Activated CD4-positive, alpha-beta T cell treated with anti-CD3 and anti-CD28 coated beads, Interleukin-2, amount 10 ng/mL, durations not matched to agents 24 days and 14 days (primary cell): ENCODE measurements at regions not wholly inside any gene's neighbourhood (a gene's known extent, or its start where the extent isn't known, plus 50 kb on each side); places are given as distances from the start of the nearest gene placed in this dataset.

Source experiments
- DNase-seq: peaks from one replicate; pipeline ENCODE4 v3.0.0; 2022
- H3K27ac Mint-ChIP-seq: one replicate; pipeline ENCODE4 v1.8.0; 2022; ENCODE audit warnings: mild to moderate bottlenecking, mixed read lengths
- H3K27me3 Mint-ChIP-seq: one replicate; pipeline ENCODE4 v1.8.0; 2022; ENCODE audit warnings: mixed read lengths
- H3K36me3 Mint-ChIP-seq: one replicate; pipeline ENCODE4 v1.8.0; 2022; ENCODE audit warnings: low read depth, mild to moderate bottlenecking, mixed read lengths
- H3K4me1 Mint-ChIP-seq: one replicate; pipeline ENCODE4 v1.8.0; 2021; ENCODE audit warnings: mixed read lengths
- H3K4me3 Mint-ChIP-seq: one replicate; pipeline ENCODE4 v1.8.0; 2022; ENCODE audit warnings: mild to moderate bottlenecking, moderate library complexity, mixed read lengths
- H3K9me3 Mint-ChIP-seq: one replicate; pipeline ENCODE4 v1.8.0; 2021; ENCODE audit warnings: mixed read lengths
- intact Hi-C: fragments of 100-400 bp; cut with micrococcal nuclease; formaldehyde crosslinking; loops from one replicate; pipeline ENCODE4 v1.15.1; 2023

GRCh38 chr1:70666381-70667140 lies 255.5 kb downstream of the CTH start:
- Mint-ChIP-seq H3K36me3 (no peaks in the 10 kb centered on the region), H3K4me1 (no peaks in the 10 kb centered on the region), H3K9me3 (no peaks in the 10 kb centered on the region), H3K27me3 (no peaks in the 10 kb centered on the region), H3K4me3 (no peak overlapping the region), H3K27ac (no peak overlapping the region)
- intact Hi-C loops: no loop called here
- no peak for DNase-seq

- Mint-ChIP-seq H3K36me3 (no peaks in the 10 kb centered on the region), H3K4me1 (no peaks in the 10 kb centered on the region), H3K9me3 (no peaks in the 10 kb centered on the region), H3K27ac (no peak overlapping the region), H3K4me3 (no peak overlapping the region), H3K27me3 (no peaks in the 10 kb centered on the region)
- DNase-seq: no peak
- intact Hi-C loops: no loop called here
Observed at GRCh38 chr1:70667494-70668170, 256.6 kb downstream of the CTH start.

- Mint-ChIP-seq H3K27me3 (no peaks in the 10 kb centered on the region), H3K27ac (no peak overlapping the region), H3K4me1 (peaks cover 2% of the 10 kb centered on the region), H3K4me3 (no peak overlapping the region), H3K9me3 (no peaks in the 10 kb centered on the region), H3K36me3 (no peaks in the 10 kb centered on the region)
- intact Hi-C loops: no loop called here
- DNase-seq: no peak
Observed at GRCh38 chr1:70671006-70671405, 259.9 kb downstream of the CTH start.

GRCh38 chr1:70672442-70672888 lies 261.4 kb downstream of the CTH start:
- Mint-ChIP-seq H3K36me3 (no peaks in the 10 kb centered on the region), H3K4me1 (peaks cover 2% of the 10 kb centered on the region), H3K4me3 (no peak overlapping the region), H3K27ac (no peak overlapping the region), H3K27me3 (peaks cover 2% of the 10 kb centered on the region), H3K9me3 (no peaks in the 10 kb centered on the region)
- intact Hi-C loops: no loop called here
- no peak for DNase-seq

- no peak for DNase-seq
- Mint-ChIP-seq H3K36me3 (no peaks in the 10 kb centered on the region), H3K9me3 (no peaks in the 10 kb centered on the region), H3K4me1 (peaks cover 2% of the 10 kb centered on the region), H3K4me3 (no peak overlapping the region), H3K27ac (no peak overlapping the region), H3K27me3 (peaks cover 2% of the 10 kb centered on the region)
- intact Hi-C loops: no loop called here
Observed at GRCh38 chr1:70674941-70675685, 264.0 kb downstream of the CTH start.

GRCh38 chr1:70675737-70676156 lies 264.7 kb downstream of the CTH start:
- Mint-ChIP-seq H3K36me3 (no peaks in the 10 kb centered on the region), H3K4me1 (peaks cover 2% of the 10 kb centered on the region), H3K27ac (no peak overlapping the region), H3K4me3 (no peak overlapping the region), H3K27me3 (peaks cover 2% of the 10 kb centered on the region), H3K9me3 (no peaks in the 10 kb centered on the region)
- DNase-seq: no peak
- intact Hi-C loops: no loop called here

- Mint-ChIP-seq H3K27ac (no peak overlapping the region), H3K36me3 (no peaks in the 10 kb centered on the region), H3K4me1 (peaks cover 2% of the 10 kb centered on the region), H3K9me3 (no peaks in the 10 kb centered on the region), H3K4me3 (no peak overlapping the region), H3K27me3 (peaks cover 5% of the 10 kb centered on the region)
- DNase-seq: peak; percentile 84
- intact Hi-C loops: loop anchor here (1.0 kb wide), 1 partner anchor 365 kb away; no protein-coding TSS in a partner anchor
Observed at GRCh38 chr1:70685300-70686286, 274.5 kb downstream of the CTH start.

GRCh38 chr1:70688580-70688979 lies 277.5 kb downstream of the CTH start:
- intact Hi-C loops: no loop called here
- Mint-ChIP-seq H3K4me1 (peaks cover 2% of the 10 kb centered on the region), H3K27me3 (peaks cover 8% of the 10 kb centered on the region), H3K36me3 (no peaks in the 10 kb centered on the region), H3K4me3 (no peak overlapping the region), H3K9me3 (no peaks in the 10 kb centered on the region), H3K27ac (no peak overlapping the region)
- DNase-seq: no peak

- intact Hi-C loops: no loop called here
- H3K27ac Mint-ChIP-seq: no peak overlapping the region
- DNase-seq: no peak
- no peaks in the 10 kb centered on the region for H3K9me3 Mint-ChIP-seq
- peaks cover 5% of the 10 kb centered on the region for H3K27me3 Mint-ChIP-seq
- no peaks in the 10 kb centered on the region for H3K4me1 Mint-ChIP-seq
- no peak overlapping the region for H3K4me3 Mint-ChIP-seq
- H3K36me3 Mint-ChIP-seq: no peaks in the 10 kb centered on the region
Observed at GRCh38 chr1:70706381-70707037, 295.4 kb downstream of the CTH start.

- no peaks in the 10 kb centered on the region for H3K4me1 Mint-ChIP-seq
- H3K27me3 Mint-ChIP-seq: peaks cover 5% of the 10 kb centered on the region
- intact Hi-C loops: no loop called here
- no peak for DNase-seq
- no peak overlapping the region for H3K27ac Mint-ChIP-seq
- H3K9me3 Mint-ChIP-seq: no peaks in the 10 kb centered on the region
- no peaks in the 10 kb centered on the region for H3K36me3 Mint-ChIP-seq
- H3K4me3 Mint-ChIP-seq: no peak overlapping the region
Observed at GRCh38 chr1:70707214-70707613, 296.1 kb downstream of the CTH start.

GRCh38 chr1:70714149-70714548 lies 303.1 kb downstream of the CTH start:
- no peak for DNase-seq
- Mint-ChIP-seq H3K9me3 (peaks cover 3% of the 10 kb centered on the region), H3K4me3 (no peak overlapping the region), H3K36me3 (no peaks in the 10 kb centered on the region), H3K27me3 (no peaks in the 10 kb centered on the region), H3K4me1 (no peaks in the 10 kb centered on the region), H3K27ac (no peak overlapping the region)
- intact Hi-C loops: no loop called here

- Mint-ChIP-seq H3K27me3 (no peaks in the 10 kb centered on the region), H3K36me3 (no peaks in the 10 kb centered on the region), H3K4me1 (no peaks in the 10 kb centered on the region), H3K9me3 (peaks cover 3% of the 10 kb centered on the region), H3K27ac (no peak overlapping the region), H3K4me3 (no peak overlapping the region)
- intact Hi-C loops: no loop called here
- no peak for DNase-seq
Observed at GRCh38 chr1:70717211-70717610, 306.1 kb downstream of the CTH start.

- intact Hi-C loops: no loop called here
- Mint-ChIP-seq H3K9me3 (peaks cover 3% of the 10 kb centered on the region), H3K27ac (no peak overlapping the region), H3K36me3 (no peaks in the 10 kb centered on the region), H3K27me3 (no peaks in the 10 kb centered on the region), H3K4me3 (no peak overlapping the region), H3K4me1 (no peaks in the 10 kb centered on the region)
- DNase-seq: no peak
Observed at GRCh38 chr1:70717656-70718055, 306.6 kb downstream of the CTH start.
